BE2C (cell line): ENCODE measurements at regions not wholly inside any gene's neighbourhood (a gene's known extent, or its start where the extent isn't known, plus 50 kb on each side); places are given as distances from the start of the nearest gene placed in this dataset.

ENCODE experiments used
- DNase-seq: peaks from one replicate; pipeline ENCODE4 v3.0.0-alpha.2; 2020
- H3K27me3 ChIP-seq: fragments of 250-450 bp; sonication (Bioruptor Pico); 2 replicates; pipeline ENCODE4 v1.5.1; 2020; ENCODE audit warnings: mild to moderate bottlenecking
- H3K36me3 ChIP-seq: fragments of 250-450 bp; sonication (Bioruptor Pico); 2 replicates; pipeline ENCODE4 v1.5.1; 2020; ENCODE audit warnings: mild to moderate bottlenecking
- H3K4me1 ChIP-seq: fragments of 250-450 bp; sonication (Bioruptor Pico); 2 replicates; pipeline ENCODE4 v1.5.1; 2020
- H3K4me3 ChIP-seq: 2 replicates; pipeline ENCODE4 v1.5.1; 2011; ENCODE audit warnings: low read depth, low read length
- H3K9me3 ChIP-seq: fragments of 250-450 bp; sonication (Bioruptor Pico); 2 replicates; pipeline ENCODE4 v1.5.1; 2020
- TF ChIP-seq, protein P1 (sequence below): IDR thresholded peaks from 2 replicates; pipeline ENCODE4 v1.5.1; 2012; ENCODE audit warnings: mild to moderate bottlenecking, low read depth, low read length

GRCh38 chr15:25186906-25187645 is 232.3 kb downstream of the SNRPN start:
- Histone ChIP-seq H3K9me3 (no peaks in the 10 kb centered on the region; the same call in 1 of the 2 replicates), H3K27me3 (no peaks in the 10 kb centered on the region), H3K4me1 (no peaks in the 10 kb centered on the region), H3K36me3 (no peaks in the 10 kb centered on the region), H3K4me3 (no peak overlapping the region)
- no peak for DNase-seq
- TF ChIP-seq, protein P1, sequence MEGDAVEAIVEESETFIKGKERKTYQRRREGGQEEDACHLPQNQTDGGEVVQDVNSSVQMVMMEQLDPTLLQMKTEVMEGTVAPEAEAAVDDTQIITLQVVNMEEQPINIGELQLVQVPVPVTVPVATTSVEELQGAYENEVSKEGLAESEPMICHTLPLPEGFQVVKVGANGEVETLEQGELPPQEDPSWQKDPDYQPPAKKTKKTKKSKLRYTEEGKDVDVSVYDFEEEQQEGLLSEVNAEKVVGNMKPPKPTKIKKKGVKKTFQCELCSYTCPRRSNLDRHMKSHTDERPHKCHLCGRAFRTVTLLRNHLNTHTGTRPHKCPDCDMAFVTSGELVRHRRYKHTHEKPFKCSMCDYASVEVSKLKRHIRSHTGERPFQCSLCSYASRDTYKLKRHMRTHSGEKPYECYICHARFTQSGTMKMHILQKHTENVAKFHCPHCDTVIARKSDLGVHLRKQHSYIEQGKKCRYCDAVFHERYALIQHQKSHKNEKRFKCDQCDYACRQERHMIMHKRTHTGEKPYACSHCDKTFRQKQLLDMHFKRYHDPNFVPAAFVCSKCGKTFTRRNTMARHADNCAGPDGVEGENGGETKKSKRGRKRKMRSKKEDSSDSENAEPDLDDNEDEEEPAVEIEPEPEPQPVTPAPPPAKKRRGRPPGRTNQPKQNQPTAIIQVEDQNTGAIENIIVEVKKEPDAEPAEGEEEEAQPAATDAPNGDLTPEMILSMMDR, result no peak

- H3K4me3 ChIP-seq, result no peak overlapping the region
- H3K36me3 ChIP-seq, result no peaks in the 10 kb centered on the region
- peaks cover 5% of the 10 kb centered on the region; the same call in 1 of the 2 replicates for H3K9me3 ChIP-seq
- no peak for DNase-seq
- H3K27me3 ChIP-seq, result no peaks in the 10 kb centered on the region
- TF ChIP-seq, protein P1, result no peak
- H3K4me1 ChIP-seq, result no peaks in the 10 kb centered on the region
Observed at GRCh38 chr15:25188051-25188450, 233.3 kb downstream of the SNRPN start.

GRCh38 chr15:25188551-25189101 is 233.8 kb downstream of the SNRPN start:
- no peak overlapping the region for H3K4me3 ChIP-seq
- TF ChIP-seq, protein P1, result no peak
- H3K36me3 ChIP-seq, result no peaks in the 10 kb centered on the region
- no peaks in the 10 kb centered on the region for H3K4me1 ChIP-seq
- no peaks in the 10 kb centered on the region for H3K27me3 ChIP-seq
- DNase-seq, result no peak
- peaks cover 5% of the 10 kb centered on the region; the same call in 1 of the 2 replicates for H3K9me3 ChIP-seq

DNA sequence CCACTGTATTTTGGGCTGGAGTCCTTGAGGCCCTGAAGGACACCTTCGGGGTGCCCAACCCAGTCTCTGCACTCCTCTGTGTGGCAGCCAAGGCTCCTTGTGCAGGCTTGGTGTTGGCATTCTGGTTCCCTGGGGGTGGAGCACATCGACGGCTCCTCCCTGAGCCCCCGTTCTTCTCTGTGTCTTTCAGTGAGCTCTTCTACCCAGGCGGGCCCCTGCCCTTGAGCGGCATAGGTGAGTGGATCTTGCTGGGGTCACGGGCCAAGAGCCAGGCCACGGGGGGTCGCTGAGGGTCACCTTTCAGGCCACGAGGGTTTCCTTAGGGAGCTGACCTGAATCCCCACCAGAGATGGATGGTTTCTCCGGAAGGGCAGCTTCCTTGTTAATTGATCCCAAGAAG is 234.8 kb downstream of the SNRPN start:
- Histone ChIP-seq H3K4me3 (no peak overlapping the region), H3K36me3 (no peaks in the 10 kb centered on the region), H3K27me3 (no peaks in the 10 kb centered on the region), H3K9me3 (peaks cover 5% of the 10 kb centered on the region; the same call in 1 of the 2 replicates), H3K4me1 (no peaks in the 10 kb centered on the region)
- DNase-seq, result no peak
- TF ChIP-seq, protein P1, result no peak

DNA sequence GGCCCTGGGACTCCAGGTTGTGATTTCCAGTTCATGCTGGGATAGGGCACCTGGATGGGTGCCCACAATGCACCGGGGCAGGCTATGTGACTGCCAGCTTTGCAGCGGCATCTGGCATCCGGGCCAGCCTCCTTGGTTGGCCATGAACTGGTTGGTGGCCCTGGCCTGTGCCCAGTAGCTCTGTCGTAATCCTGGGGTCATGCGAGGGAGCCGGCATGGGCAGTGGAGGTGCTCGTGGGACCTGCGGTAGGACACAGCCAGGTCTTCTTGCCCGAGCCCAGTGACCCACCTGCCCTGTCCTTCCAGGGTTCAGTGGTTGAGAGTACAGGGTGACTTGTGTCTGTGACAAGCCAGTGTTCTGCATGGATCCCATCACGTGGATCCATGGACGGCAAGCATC is 237.9 kb downstream of the SNRPN start:
- Histone ChIP-seq H3K36me3 (no peaks in the 10 kb centered on the region), H3K4me1 (no peaks in the 10 kb centered on the region), H3K4me3 (no peak overlapping the region), H3K9me3 (peaks cover 5% of the 10 kb centered on the region; the same call in 1 of the 2 replicates), H3K27me3 (no peaks in the 10 kb centered on the region)
- TF ChIP-seq, protein P1, result no peak
- no peak for DNase-seq

- Histone ChIP-seq H3K4me1 (no peaks in the 10 kb centered on the region), H3K4me3 (no peak overlapping the region), H3K36me3 (no peaks in the 10 kb centered on the region), H3K9me3 (peaks cover 3% of the 10 kb centered on the region), H3K27me3 (no peaks in the 10 kb centered on the region)
- DNase-seq, result no peak
- TF ChIP-seq, protein P1, result no peak
Observed at GRCh38 chr15:25207369-25207768, 231.5 kb downstream of the UBE3A start.
